Effector memory CD8-positive, alpha-beta T cell (primary cell): ENCODE measurements at regions not wholly inside any gene's neighbourhood (a gene's known extent, or its start where the extent isn't known, plus 50 kb on each side); places are given as distances from the start of the nearest gene placed in this dataset.

ENCODE experiments used
- ATAC-seq: fragments of 150-1000 bp; cut with Tn5 transposase; replicated peaks from 2 replicates; pipeline ENCODE4 v1.10.0; 2021; ENCODE audit warnings: mild to moderate bottlenecking, moderate library complexity
- DNase-seq, 3 experiments: peaks; one replicate each; pipeline ENCODE4 v3.0.0; 2021
- H3K27ac Mint-ChIP-seq, 2 donors: one replicate each; pipeline ENCODE4 v1.8.0; 2022; ENCODE audit warnings: mild to moderate bottlenecking in 2 of 2, mixed read lengths in 2 of 2, moderate library complexity in 2 of 2
- H3K27me3 Mint-ChIP-seq, 2 donors: one replicate each; pipeline ENCODE4 v1.8.0; 2022; ENCODE audit warnings: mixed read lengths in 2 of 2
- H3K36me3 Mint-ChIP-seq: one replicate; pipeline ENCODE4 v1.8.0; 2022; ENCODE audit warnings: mild to moderate bottlenecking, moderate library complexity, mixed read lengths; ENCODE audit not compliant: insufficient read depth
- H3K4me1 Mint-ChIP-seq, 2 donors: one replicate each; pipeline ENCODE4 v1.8.0; 2022; ENCODE audit warnings: low read depth in 2 of 2, mixed read lengths in 2 of 2
- H3K4me3 Mint-ChIP-seq, 2 donors: one replicate each; pipeline ENCODE4 v1.8.0; 2022; ENCODE audit warnings: mild to moderate bottlenecking in 2 of 2, mixed read lengths in 2 of 2, moderate library complexity in 2 of 2
- H3K9me3 Mint-ChIP-seq, 2 donors: one replicate each; pipeline ENCODE4 v1.8.0; 2022; ENCODE audit warnings: mixed read lengths in 2 of 2

DNA sequence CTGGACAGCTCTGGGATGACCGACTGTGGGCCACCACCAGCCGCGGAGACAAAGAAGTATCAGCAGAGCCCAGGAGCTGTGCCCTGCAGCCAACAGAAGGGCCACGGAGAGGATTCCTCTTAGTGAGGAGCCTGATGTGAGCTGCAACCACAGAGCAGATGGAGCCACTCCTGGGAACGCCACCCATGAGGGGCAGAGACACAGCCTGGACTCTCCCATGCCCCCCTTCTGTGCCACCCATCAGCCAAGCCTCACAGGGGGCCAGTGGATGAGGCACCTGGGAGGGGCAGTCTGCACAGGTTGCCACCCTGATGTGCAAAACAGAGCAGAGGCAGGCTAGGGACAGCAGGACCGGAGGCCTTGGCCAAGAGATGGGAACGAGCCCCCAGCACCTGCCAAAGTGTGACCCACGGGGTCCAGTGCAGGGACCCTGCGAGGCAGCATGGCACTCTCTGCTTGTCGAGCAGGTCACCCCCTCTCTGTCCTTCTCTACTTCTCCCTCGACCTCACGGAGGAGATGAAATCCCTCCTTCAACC, 380.7 kb upstream of the IRX1 start:
- H3K9me3 Mint-ChIP-seq = peaks cover 4 to 12% of the 10 kb centered on the region in 2 donors
- H3K4me3 Mint-ChIP-seq = no peak overlapping the region
- no peaks in the 10 kb centered on the region for H3K36me3 Mint-ChIP-seq
- no peaks in the 10 kb centered on the region for H3K4me1 Mint-ChIP-seq
- H3K27me3 Mint-ChIP-seq = no peaks in the 10 kb centered on the region
- H3K27ac Mint-ChIP-seq = no peak overlapping the region
- ATAC-seq = no peak
- no peak for DNase-seq

DNA sequence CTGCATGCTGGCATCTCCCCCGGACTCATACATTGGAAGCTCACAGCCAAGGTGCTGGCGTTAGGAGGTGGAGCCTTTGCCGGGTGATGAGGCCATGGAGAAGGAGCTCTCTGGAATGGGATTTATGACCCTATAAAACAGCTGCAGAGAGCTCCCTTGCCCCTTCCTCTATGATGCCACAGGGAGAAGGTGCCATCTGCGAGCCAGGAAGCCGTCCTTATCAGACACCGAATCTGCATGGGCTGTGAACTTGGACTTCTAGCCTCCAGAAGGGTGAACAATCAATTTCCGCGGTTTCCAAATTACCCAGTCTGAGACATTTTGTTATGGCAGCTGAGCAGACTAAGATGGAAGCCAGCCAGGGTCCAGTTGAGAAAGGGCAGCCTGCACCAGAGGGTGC, 381.2 kb upstream of the IRX1 start:
- no peak overlapping the region for H3K4me3 Mint-ChIP-seq
- no peak for DNase-seq
- no peak for ATAC-seq
- H3K36me3 Mint-ChIP-seq = no peaks in the 10 kb centered on the region
- H3K27me3 Mint-ChIP-seq = no peaks in the 10 kb centered on the region
- peaks cover 4 to 12% of the 10 kb centered on the region in 2 donors for H3K9me3 Mint-ChIP-seq
- H3K4me1 Mint-ChIP-seq = no peaks in the 10 kb centered on the region
- H3K27ac Mint-ChIP-seq = no peak overlapping the region

DNA sequence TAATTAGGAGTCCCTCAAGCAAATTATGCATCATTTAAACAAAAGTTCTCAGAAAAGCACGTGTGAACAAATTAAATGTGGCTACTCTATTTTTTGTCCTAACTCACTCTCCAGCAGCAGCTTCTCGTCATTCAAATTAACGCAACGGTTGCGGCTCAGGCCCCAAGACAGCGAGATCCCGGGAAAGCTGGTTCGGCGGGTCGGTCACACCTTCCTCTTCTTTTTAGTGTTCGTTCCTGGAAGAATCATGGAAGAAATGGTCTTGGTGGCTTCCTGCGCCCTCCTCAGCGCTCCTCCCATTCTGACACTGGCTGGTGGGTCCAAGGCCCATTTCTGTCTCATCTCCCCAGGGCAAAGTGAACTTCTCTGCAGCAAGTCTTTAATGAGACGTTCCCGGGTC, 382.8 kb upstream of the IRX1 start:
- Mint-ChIP-seq H3K9me3 (peaks cover 4 to 12% of the 10 kb centered on the region in 2 donors), H3K27ac (no peak overlapping the region), H3K4me1 (no peaks in the 10 kb centered on the region), H3K4me3 (no peak overlapping the region), H3K36me3 (no peaks in the 10 kb centered on the region), H3K27me3 (no peaks in the 10 kb centered on the region)
- DNase-seq (no peak), ATAC-seq (no peak)

DNA sequence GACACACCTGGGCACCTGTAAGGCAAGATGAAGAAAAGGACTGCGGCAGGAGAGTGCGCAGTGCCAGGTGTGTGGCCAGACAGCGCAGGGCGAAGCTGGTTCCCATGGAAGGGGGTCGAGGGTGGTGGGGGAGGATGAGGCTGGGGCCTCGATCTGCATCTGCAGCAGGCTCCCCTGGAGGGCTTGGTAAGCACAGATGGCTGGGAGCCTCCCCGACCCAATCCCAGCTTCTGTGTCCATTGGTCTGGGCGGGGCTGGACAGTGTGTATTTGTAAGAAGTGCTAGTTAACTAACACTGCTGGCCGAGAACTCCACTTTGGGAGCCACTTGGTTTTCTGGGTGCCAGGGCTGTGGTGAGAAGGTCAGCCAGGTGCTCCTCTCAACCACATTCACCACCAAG, 385.1 kb upstream of the IRX1 start:
- Mint-ChIP-seq H3K4me1 (no peaks in the 10 kb centered on the region), H3K27ac (no peak overlapping the region), H3K27me3 (no peaks in the 10 kb centered on the region), H3K9me3 (peaks cover under 1 to 10% of the 10 kb centered on the region in 2 donors), H3K4me3 (no peak overlapping the region), H3K36me3 (no peaks in the 10 kb centered on the region)
- ATAC-seq (no peak), DNase-seq (no peak)

DNA sequence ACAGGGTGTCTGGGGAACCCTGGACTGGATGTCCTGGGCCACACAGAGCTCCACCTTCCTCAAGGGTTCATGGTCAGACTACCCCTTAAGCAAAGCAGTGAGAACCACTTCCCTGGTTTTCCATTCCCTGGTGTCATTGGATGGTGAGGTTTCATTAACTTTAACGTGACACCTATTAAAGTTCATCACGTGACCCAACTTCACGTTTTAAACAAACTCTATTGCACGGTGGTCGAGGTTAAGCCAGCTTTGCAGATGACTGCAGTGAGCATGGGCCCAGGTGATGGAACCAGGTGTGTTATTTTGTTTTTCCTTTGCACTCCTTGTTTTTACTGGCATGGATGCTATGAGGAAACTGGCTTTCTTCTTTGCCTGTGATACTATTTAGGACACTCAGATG, 385.7 kb upstream of the IRX1 start:
- DNase-seq (no peak), ATAC-seq (no peak)
- Mint-ChIP-seq H3K27ac (no peak overlapping the region), H3K4me3 (no peak overlapping the region), H3K27me3 (no peaks in the 10 kb centered on the region), H3K36me3 (no peaks in the 10 kb centered on the region), H3K4me1 (no peaks in the 10 kb centered on the region), H3K9me3 (peaks cover 5 to 16% of the 10 kb centered on the region in 2 donors)

DNA sequence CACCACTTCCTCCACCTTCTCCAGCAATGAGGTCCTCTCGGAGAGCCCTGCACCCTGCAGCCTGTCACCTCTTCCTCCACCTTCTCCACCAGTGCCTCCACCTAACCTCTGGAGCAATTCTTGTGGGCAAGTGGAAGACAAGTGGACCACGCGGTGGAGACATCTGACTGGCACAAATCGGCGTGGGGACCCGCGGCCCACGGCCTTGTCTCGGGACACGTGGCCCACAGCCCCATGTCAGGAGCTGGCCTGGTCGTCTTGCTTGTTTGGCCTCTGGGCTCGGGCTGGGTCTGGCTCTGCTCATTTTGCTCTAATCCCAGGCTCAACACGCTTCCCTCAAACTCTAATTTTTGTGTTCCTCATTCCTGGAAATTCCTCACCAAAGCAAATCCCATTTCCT, 393.1 kb upstream of the IRX1 start:
- H3K27me3 Mint-ChIP-seq = peaks cover 0 to 25% of the 10 kb centered on the region in 2 donors
- peaks cover 8 to 29% of the 10 kb centered on the region in 2 donors for H3K9me3 Mint-ChIP-seq
- no peak for DNase-seq
- no peak overlapping the region for H3K4me3 Mint-ChIP-seq
- ATAC-seq = no peak
- no peaks in the 10 kb centered on the region for H3K4me1 Mint-ChIP-seq
- H3K27ac Mint-ChIP-seq = no peak overlapping the region
- no peaks in the 10 kb centered on the region for H3K36me3 Mint-ChIP-seq

DNA sequence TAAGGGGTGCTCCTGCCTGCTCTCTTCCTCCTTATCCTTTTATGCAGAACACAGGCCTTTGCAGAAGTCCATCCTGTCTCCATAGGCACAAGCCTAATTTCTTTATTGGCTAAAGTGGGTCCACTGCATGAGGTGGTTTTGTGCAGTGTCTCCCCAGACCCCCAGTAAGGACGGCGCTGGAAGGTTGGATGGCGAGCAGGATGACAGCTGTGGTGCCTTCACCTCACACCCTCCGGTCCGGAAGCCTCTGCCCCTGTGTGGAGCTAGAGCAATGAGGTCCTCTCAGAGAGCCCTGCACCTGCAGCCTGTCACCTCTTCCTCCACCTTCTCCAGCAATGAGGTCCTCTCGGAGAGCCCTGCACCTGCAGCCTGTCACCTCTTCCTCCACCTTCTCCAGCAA, 393.7 kb upstream of the IRX1 start:
- no peaks in the 10 kb centered on the region for H3K36me3 Mint-ChIP-seq
- no peak overlapping the region for H3K27ac Mint-ChIP-seq
- no peaks in the 10 kb centered on the region for H3K4me1 Mint-ChIP-seq
- peaks cover 8 to 29% of the 10 kb centered on the region in 2 donors for H3K9me3 Mint-ChIP-seq
- no peak for ATAC-seq
- peaks cover 0 to 31% of the 10 kb centered on the region in 2 donors for H3K27me3 Mint-ChIP-seq
- H3K4me3 Mint-ChIP-seq = no peak overlapping the region
- DNase-seq = no peak

DNA sequence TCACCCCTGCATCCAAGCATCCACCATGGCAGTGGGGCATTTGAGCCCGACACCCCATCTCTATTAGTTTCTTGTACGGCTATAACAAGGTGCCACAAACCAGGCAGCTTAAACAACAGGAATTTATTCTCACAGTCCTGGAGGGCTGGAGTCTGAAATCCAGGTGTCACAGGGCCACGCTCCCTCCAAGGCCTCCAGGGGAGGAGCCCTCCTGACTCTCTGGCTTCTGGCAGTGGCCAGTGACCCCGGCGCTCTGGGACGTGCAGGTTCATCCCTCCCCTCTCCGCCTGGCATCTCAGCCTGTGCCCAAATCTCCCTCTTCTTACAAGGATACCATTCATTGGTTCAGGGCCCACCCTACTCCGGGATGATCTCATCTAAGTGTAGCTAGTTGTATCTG, 394.5 kb upstream of the IRX1 start:
- Mint-ChIP-seq H3K4me3 (no peak overlapping the region), H3K27ac (no peak overlapping the region), H3K36me3 (no peaks in the 10 kb centered on the region), H3K27me3 (peaks cover 0 to 31% of the 10 kb centered on the region in 2 donors), H3K4me1 (no peaks in the 10 kb centered on the region), H3K9me3 (peaks cover 8 to 29% of the 10 kb centered on the region in 2 donors)
- ATAC-seq = no peak
- DNase-seq = no peak

DNA sequence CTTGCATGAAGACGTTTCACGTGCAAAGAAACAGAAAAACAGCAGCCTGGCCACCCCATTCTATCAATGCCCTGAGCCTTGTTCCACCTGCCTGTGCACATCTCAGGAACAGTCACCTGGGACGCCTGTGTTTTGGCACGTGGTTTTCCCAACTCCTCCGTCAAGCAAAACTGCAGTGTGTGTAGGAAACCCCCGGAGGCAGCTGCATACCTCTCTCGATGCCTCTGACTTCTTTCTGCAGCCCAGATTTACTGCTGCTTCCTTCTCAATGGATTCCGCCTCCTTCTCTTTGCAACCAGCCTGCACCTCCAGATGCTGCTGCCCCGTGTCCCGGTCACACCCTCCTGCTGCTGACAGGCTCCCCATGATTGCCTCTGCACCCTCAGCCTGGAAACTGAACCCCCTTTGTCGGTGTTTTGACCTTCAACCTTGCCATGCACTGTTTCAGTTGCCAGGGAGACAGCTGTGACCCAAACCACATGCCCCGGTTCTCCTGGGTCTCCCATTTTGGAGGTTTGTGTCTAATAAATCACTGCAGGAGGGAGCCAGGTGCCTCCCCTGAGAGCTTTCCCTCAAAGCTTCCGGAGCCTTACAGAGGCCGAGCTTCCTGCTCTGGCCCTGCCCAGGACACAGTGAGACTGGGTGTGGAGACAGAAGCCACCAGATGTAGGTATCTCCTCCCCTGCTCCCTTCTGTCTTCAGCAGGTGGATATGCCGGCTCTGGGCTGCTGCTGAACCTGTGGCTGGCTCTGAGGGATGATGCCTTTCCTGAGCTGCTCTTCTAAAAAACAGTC, 395.5 kb upstream of the IRX1 start:
- no peak overlapping the region for H3K27ac Mint-ChIP-seq
- ATAC-seq (no peak), DNase-seq (no peak)
- peaks cover 0 to 31% of the 10 kb centered on the region in 2 donors for H3K27me3 Mint-ChIP-seq
- H3K4me3 Mint-ChIP-seq = no peak overlapping the region
- H3K9me3 Mint-ChIP-seq = peaks cover 6 to 23% of the 10 kb centered on the region in 2 donors
- H3K4me1 Mint-ChIP-seq = no peaks in the 10 kb centered on the region
- peaks cover 2% of the 10 kb centered on the region for H3K36me3 Mint-ChIP-seq

DNA sequence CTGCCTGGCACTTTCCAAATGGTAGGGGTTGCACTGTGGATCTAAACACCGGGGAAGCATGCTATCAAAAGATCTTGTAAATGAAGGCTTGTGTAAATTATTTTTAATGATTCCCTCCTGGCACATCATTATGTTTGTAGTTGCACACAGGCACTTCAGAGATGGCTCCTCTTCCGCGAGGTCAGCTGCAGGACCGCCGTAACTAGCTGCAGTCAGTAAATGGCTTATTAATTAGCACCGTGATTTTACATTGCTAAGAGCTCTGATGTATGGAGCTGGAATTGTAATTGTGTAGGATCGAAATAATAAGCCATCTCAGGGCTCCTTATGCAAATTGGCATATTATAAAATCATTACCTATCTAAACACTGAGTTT, 397.6 kb upstream of the IRX1 start:
- H3K36me3 Mint-ChIP-seq = peaks cover 2% of the 10 kb centered on the region
- no peak overlapping the region for H3K27ac Mint-ChIP-seq
- ATAC-seq (no peak), DNase-seq (no peak)
- H3K4me3 Mint-ChIP-seq = no peak overlapping the region
- H3K27me3 Mint-ChIP-seq = peaks cover 0 to 30% of the 10 kb centered on the region in 2 donors
- H3K4me1 Mint-ChIP-seq = no peaks in the 10 kb centered on the region
- peaks cover 3 to 16% of the 10 kb centered on the region in 2 donors for H3K9me3 Mint-ChIP-seq

DNA sequence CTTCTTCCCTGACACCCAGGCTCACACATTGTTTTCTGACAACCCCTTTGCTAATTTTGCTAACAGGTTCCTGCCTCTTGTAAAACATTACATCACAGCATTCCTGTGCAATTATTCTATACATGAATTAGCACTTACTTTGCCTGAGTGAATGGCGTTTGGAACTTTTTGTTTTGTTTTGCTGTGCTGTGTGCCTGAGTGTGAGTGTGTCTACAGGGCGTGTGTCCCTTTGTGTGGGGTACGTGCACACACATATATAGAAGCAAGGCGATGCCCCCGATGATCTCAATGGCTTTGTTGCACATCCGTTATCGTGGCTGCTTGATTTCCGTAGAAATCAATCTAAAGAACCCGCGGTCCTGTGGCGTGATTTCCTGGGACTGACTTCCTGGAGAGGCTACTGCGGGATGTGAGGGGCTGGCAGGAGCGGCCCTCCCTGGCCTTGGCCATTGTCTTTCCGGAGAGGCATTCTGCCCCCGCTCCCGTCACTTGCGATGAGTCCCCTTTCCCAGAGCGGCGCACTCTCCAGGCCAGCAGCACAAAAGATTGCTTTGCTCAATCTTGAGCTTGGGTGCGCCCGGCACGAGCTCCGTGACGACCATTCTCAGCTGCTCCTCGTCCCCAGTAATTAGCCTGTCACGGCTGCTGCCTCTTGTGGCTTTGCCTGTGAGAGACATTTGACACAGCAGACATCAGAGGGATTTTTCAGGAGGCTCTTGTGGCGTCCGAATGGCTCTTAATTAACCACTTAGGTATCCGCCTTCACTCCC, 398.1 kb upstream of the IRX1 start:
- ATAC-seq = no peak
- no peak for DNase-seq
- Mint-ChIP-seq H3K27me3 (peaks cover 0 to 24% of the 10 kb centered on the region in 2 donors), H3K4me1 (no peaks in the 10 kb centered on the region), H3K36me3 (peaks cover 2% of the 10 kb centered on the region), H3K4me3 (no peak overlapping the region), H3K9me3 (peaks cover 0 to 10% of the 10 kb centered on the region in 2 donors), H3K27ac (no peak overlapping the region)

DNA sequence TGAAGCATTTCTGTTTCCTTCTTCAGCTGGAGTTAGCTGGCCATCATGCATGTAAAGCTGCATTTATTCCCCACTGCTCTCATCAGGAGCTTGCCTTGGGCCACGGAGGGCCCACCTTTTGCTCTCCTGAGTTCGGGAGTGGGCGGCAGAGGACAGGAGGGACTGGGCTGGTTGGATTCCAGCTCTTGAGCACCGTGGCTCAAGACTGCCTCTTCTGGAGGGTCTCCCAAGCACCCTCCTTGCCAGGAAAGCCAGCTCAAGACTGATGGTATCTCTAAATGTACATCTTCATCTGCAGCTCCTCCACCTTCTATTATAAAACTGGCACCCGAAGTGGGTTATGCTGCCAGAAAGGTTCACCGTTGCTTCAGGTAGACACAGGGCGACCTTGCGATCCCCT, 399.6 kb upstream of the IRX1 start:
- Mint-ChIP-seq H3K4me1 (no peaks in the 10 kb centered on the region), H3K4me3 (no peak overlapping the region), H3K9me3 (peaks cover under 1 to 8% of the 10 kb centered on the region in 2 donors), H3K36me3 (peaks cover 2% of the 10 kb centered on the region), H3K27ac (no peak overlapping the region), H3K27me3 (peaks cover 0 to 23% of the 10 kb centered on the region in 2 donors)
- DNase-seq (no peak), ATAC-seq (no peak)

DNA sequence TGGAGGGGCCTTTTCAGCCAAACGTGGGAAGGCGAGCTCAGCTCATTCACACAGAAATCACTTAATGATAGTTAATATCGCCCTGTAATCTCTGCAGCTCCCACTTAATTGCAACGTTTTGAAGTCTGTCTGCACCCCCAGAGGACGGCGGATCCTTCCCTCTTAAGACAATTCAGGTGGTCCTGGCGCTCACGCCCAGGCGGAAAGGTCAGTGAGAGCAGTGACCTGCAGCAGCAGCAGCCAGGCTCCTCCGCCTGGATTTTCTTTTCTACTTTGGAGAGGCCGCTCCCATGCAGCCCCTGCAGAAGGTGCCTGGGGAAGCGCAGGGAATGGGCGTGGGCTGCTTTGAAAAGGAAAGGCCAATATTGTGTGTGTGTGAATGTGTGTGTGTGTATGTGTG, 400.9 kb upstream of the IRX1 start:
- DNase-seq (no peak), ATAC-seq (no peak)
- H3K9me3 Mint-ChIP-seq = peaks cover under 1 to 2% of the 10 kb centered on the region in 2 donors
- H3K4me1 Mint-ChIP-seq = no peaks in the 10 kb centered on the region
- H3K27me3 Mint-ChIP-seq = peaks cover 0 to 15% of the 10 kb centered on the region in 2 donors
- H3K36me3 Mint-ChIP-seq = peaks cover 2% of the 10 kb centered on the region
- H3K4me3 Mint-ChIP-seq = no peak overlapping the region
- no peak overlapping the region for H3K27ac Mint-ChIP-seq

DNA sequence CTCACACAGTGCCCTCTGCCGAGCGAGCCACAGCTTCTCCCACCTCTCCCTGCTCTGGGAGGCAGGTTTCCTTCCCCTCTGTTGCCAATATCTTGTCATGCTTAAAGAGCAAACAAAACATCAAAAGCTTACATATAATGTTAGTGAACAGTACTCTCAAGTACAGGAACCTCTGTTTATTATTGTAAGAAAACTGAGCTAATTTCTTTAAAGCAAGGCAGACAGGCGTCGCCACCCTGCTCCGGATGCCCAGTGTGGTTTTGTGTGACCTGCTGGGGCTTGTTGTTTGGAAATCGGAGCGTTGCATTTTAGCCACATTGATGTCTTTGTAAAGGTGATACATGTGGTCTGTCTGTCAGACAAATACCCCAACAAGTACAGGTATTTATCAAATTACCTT, 401.4 kb upstream of the IRX1 start:
- ATAC-seq = no peak
- H3K4me1 Mint-ChIP-seq = no peaks in the 10 kb centered on the region
- no peak overlapping the region for H3K27ac Mint-ChIP-seq
- H3K36me3 Mint-ChIP-seq = peaks cover 2% of the 10 kb centered on the region
- peaks cover 0 to 2% of the 10 kb centered on the region in 2 donors for H3K9me3 Mint-ChIP-seq
- H3K27me3 Mint-ChIP-seq = peaks cover 0 to 14% of the 10 kb centered on the region in 2 donors
- DNase-seq = no peak
- H3K4me3 Mint-ChIP-seq = no peak overlapping the region
